Fibroblast of skin of right quadriceps (primary cell): ENCODE measurements at regions not wholly inside any gene's neighbourhood (a gene's known extent, or its start where the extent isn't known, plus 50 kb on each side); places are given as distances from the start of the nearest gene placed in this dataset.
"Not testable (repeated sequence)": the region's sequence is repeated elsewhere in the genome, so short reads cannot be mapped to it uniquely, and the experiment has no call there.

Experiments used
- DNase-seq: peaks from one replicate; pipeline ENCODE4 v3.0.0-alpha.2; 2013

- peak; percentile 25 for DNase-seq
These were observed 140.2 kb downstream of the NUFIP1 start for GRCh38 chr13:44848920-44849676.

- DNase-seq = not testable (repeated sequence)
These were observed 143.8 kb downstream of the NUFIP1 start for GRCh38 chr13:44845281-44846058.

DNA sequence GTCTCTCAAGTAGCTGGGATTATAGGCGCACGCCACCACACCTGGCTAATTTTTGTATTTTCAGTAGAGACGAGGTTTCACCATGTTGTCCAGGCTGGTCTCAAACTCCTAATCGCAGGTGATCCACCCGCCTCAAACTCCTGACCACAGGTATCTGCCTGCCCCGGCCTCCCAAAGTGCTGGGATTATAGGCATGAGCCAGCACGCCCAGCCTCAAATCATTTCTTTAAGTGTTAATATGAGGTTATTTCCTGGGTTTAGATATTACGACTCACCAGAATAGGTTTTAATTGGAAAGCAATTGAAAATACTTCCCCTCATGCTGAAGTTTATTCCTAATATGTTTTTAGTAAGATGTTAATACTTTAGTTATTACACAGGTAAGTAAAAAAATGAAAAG, 144.5 kb downstream of the NUFIP1 start:
- DNase-seq = no peak

GRCh38 chr13:44843403-44843802, 145.9 kb downstream of the NUFIP1 start:
- DNase-seq = peak; percentile 46

DNA sequence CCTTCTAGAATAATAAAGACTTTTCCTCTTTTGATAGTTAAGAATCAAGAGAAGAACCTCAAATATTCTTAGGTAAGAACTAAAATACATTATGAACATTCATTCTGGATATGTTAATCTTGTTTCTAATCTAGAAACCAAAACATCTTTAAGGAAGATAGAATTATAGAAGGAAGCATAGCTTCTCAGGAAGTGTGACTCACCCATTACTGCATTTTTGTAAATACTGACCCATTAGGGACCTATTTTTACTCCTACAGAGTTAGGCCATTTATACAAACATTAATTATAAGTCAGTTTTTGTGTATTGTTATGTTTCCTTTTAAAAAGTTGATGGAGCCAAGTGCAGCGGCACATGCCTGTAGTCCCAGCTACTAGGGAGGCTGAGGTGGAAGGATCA, 147.1 kb downstream of the NUFIP1 start:
- peak; percentile 65 for DNase-seq

DNA sequence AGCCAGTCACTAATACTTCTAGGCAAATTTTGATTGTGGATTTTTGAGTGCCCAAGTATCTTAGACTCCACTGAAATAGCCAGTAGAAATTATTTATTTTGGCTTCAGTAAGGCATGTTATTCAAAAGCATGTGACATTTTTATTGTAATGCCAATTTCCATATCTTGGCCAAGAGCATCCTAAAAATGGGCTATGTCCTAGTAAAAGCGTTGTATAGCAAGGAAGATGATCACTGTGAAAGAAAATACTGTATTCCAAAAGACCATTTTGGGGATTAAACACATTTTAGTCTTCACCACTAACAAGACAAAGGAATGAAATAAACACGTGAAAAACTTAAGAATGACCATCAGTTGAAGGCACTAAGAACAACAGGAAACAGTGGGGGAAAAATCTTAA, 149.1 kb downstream of the NUFIP1 start:
- no peak for DNase-seq

DNA sequence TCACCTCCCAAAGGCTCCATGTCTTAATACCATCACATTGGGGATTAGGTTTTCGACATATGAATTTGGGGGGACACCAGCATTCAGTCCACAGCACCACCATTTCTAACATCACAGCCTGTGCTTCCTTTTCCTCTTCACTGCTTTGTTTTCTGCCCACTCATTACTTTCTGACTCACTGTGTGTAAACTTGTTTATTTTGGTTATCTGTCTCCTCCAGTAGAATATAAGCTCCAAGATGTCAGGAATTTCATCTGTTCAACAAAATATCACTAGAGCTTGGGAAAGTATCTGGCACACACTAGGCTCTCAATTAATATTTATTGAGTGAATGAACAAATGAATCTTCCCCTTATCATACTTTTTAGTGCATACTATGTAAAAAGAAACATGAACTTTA, 152.0 kb downstream of the NUFIP1 start:
- peak; percentile 32 for DNase-seq

GRCh38 chr13:44834404-44834803, 154.9 kb downstream of the NUFIP1 start:
- DNase-seq = no peak

DNA sequence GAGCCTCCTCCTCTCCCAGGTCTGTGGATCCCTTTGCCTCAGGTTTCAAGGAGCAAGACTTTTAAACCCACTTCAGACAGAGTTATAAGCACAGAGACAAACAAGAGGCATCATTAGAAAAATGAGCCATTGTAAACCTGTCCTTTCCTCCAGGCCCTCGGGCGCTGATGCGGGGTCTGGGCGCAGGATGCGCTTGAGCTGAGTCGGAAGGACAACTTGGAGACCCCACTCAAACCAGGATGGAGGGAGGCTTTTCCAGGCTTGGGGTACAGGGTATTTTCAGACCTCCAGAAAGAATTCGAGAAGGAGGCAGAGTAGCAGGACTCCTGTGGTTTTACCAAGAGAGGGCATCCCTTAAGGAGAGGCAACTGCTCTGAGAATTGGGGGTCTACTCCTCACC, 155.6 kb downstream of the NUFIP1 start:
- DNase-seq = no peak

DNA sequence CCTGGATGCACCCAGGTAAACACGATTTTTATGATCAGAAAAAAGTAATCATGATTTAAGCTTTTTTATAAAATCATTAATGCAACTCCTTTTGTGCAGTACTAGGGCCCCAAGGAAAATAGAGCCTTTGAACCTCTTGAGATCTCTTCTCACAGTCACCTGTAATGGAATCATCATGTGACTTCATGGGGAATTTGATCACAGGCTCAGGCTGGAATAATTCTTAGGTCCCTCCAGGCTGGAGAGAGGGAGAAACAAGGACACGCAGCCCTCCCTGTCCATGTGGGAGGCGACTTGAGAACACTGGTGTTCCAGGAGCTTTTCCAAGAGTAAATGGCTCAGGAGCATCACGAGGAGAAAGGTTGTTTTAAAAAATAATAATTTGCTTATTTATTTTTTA, 156.1 kb downstream of the NUFIP1 start:
- no peak for DNase-seq

- DNase-seq = no peak
These were observed 162.5 kb downstream of the NUFIP1 start for GRCh38 chr13:44826591-44827350.

- no peak for DNase-seq
These were observed 163.3 kb downstream of the NUFIP1 start for GRCh38 chr13:44825953-44826352.

DNA sequence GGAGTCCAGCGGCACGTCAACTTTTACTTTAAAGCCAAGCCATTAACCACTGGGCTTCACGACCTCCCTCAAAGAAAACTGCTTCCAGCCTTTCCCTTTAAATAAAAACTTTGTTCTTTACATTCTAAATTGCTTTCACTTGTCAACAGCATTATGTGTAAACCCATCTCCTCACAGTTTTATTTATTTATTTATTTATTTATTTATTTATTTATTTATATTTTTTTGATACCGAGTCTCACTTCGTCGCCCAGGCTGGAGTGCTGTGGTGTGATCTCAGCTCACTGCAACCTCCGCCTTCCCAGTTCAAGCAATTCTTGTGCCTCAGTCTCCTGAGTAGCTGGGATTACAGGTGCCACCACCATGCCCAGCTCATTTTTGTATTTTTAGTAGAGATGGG, 165.7 kb downstream of the NUFIP1 start:
- not testable (repeated sequence) for DNase-seq

DNA sequence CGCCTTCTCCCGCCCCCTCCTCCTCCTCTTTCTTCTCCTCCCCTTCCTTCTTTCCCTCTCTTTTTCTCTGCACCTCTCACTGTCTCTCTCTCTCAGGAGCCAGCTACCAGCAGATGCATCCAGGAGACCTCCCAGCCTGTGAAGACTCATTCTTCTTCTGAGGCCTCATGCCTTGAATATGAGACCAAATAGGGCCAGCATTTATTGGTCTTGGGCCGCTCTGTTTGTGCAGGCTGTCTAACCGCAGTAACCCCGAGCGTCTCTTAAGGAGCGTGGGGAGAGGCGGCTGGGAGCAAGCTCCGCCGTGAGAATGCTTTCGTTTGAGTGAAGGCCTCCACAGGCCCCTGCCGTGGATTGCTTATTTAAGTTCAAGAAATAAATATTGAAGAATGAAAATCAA, 167.0 kb downstream of the NUFIP1 start:
- no peak for DNase-seq

DNA sequence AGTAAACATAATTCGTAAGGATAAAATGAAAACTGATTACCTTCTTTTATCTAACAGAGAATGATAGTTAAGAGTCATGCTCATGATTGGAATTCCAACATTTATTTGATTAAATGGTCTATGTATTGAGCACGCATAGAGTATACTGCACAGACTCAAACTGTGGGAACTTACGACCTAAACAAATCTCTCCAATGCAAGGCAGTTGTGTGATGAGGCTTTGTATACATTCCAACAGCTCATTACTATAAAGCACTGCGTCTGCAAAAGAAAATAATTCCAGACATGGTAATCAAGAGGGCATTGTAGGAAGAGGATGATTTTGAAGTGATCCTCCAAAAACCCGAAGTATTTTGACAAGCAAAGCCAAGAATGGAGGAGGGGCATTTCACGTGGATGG, 169.5 kb downstream of the NUFIP1 start:
- peak; percentile 48 for DNase-seq

DNA sequence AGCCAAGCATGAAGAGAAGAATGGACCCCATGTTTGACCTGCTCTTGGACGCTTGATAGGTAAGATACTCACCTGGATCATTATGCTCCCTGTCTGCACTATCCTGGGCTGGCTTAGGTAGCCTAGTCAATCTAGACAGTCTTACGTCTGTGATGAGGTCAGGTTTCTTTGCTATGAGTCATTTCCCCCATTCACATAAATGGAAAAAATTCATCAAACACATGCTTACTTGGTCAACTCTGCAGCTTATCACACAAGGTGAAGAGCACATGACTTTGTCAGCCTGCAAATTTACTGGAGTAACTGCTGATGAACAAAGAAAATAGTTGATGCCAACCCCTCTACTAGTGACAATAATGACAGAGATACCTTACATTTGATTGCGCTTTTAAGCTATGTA, 170.0 kb downstream of the NUFIP1 start:
- peak; percentile 76 for DNase-seq

GRCh38 chr13:44818428-44818827, 170.8 kb downstream of the NUFIP1 start:
- DNase-seq = peak; percentile 57

GRCh38 chr13:44818016-44818415, 171.3 kb downstream of the NUFIP1 start:
- DNase-seq = no peak

- peak; percentile 58 for DNase-seq
These were observed 172.1 kb downstream of the NUFIP1 start for GRCh38 chr13:44817131-44817671.

GRCh38 chr13:44816701-44817100, 172.6 kb downstream of the NUFIP1 start:
- no peak for DNase-seq

DNA sequence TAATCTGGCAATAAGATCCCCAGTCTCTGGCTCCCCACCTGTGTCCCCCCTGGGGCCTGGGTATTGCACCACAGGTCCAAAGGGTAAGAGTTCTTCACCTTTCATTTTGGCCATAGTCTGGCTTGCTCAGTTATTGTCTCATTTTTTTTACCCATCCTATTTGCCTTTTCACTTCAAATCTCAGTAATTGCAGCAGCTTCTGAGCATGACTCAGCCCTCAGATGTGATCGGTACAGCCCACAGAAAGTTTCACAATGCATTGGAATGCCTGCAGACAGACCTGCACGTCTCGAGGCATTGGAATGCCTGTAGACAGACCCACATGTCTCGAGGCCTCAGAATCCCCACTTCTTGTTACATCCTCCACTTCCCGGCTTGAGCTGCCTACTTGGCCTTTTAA, 173.6 kb downstream of the NUFIP1 start:
- DNase-seq = peak; percentile 98

DNA sequence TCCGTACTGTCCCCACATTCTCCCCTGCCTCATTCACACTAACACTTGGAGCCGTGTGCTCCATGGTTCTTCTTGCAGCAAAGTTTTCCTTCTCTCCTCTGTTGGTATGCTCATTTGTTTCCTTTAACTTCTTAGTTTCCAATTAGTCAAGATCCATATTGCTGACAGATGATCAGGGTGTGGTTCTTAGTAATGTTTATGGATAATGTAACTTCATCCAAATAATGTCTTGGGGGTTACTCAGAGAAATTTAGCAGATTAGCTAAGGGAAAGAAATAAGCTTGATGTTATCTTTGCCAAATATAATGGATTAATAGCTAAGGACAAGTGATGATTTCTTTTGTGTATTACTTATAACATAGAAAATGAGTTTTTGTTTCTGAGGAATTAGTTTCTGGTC, 174.4 kb downstream of the NUFIP1 start:
- no peak for DNase-seq

- no peak for DNase-seq
These were observed 175.1 kb downstream of the NUFIP1 start for GRCh38 chr13:44814161-44814560.
